ENCODE measurements at regions not wholly inside any gene's neighbourhood (a gene's known extent, or its start where the extent isn't known, plus 50 kb on each side); places are given as distances from the start of the nearest gene placed in this dataset.

DNA sequence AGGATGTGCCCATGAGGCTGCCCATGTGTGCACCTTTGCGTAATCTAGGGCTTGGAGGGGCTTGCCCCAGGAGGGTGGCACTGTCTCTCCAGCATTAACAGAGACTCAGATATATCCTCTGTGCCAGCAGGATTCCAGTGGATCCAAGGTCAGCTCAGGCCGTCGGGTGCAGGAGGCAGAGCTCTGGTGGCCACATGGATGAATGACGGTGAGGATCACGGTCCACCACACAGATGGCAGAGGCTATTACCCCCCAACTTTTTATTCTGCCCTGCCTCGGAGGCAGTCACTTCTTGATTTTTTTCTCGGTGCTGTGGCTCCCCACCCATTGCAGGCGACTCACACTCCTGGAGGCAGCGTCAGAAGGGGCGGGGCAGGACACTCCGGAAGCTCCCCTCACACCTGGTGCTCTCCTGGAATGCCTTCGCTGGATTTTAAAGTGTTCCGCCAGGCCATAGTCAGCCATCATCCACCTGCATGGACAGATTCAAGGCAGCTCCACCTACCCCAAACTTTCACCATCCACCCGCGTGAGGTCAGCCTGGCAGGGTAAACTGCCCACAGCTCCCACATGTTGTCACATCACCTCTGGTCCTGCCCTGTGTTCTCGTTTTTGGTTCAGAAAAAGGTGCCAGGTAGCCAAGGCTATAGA is 602.9 kb upstream of the RAB6C start:
- WGBS (ENCODE audit: insufficient coverage) = 74% methylated on average over 8 of the region's 16 CpGs
- CTCF ChIA-PET = no interaction called here
- no peak overlapping the region for H3K4me3 ChIP-seq (ENCODE audit: control insufficient read depth in 1 of 7, extremely low read depth in 1 of 7, insufficient read depth in 4 of 7, low read depth in 2 of 7, low read length in 6 of 7)
- H3K27me3 ChIP-seq (replicated peaks in 2 of 5; ENCODE audit: control insufficient read depth in 4 of 5, insufficient read depth in 5 of 5, low read length in 4 of 5) = no peaks in the 10 kb centered on the region
- no peaks in the 10 kb centered on the region for H3K36me3 ChIP-seq (ENCODE audit: control insufficient read depth in 4 of 4, insufficient read depth in 4 of 4, low read length in 3 of 4)
- H3K4me1 ChIP-seq (ENCODE audit: control extremely low read depth in 1 of 4, control insufficient read depth in 4 of 4, insufficient read depth in 4 of 4, low read length in 3 of 4) = no peaks in the 10 kb centered on the region
- peaks cover 0 to 2% (median 0%) of the 10 kb centered on the region in 5 experiments for H3K9me3 ChIP-seq (ENCODE audit: control extremely low read depth in 1 of 5, control insufficient read depth in 4 of 5, insufficient read depth in 2 of 5, low read depth in 1 of 5, low read length in 4 of 5)
- POLR2A ChIA-PET = no interaction called here
- H3K27ac ChIP-seq (ENCODE audit: insufficient read depth in 1 of 2, low read depth in 1 of 2, low read length in 2 of 2, poor library complexity in 1 of 2, severe bottlenecking in 2 of 2) = no peak overlapping the region
- no peak for DNase-seq

DNA sequence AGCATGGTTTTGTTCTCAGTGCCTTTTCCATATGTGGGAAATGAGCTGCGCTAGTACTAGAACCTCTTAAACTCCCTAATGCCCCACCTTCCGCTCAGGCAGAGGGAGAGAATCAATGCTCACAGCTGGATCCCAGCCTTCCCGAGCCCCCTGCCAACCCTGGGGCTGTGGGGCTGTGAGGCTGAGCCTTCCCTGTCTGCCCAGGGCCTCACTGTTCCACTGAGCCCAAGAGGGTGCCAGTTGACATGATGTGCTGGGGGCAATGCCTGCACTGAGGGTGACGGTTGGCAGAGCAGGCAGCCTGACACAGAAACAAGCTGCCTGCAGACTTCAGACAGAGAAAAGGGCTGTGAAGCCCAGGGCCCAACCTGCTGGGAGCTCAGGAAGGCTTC is 602.4 kb upstream of the RAB6C start:
- no peaks in the 10 kb centered on the region for H3K36me3 ChIP-seq (ENCODE audit: control insufficient read depth in 4 of 4, insufficient read depth in 4 of 4, low read length in 3 of 4)
- DNase-seq = no peak
- H3K4me3 ChIP-seq (ENCODE audit: control insufficient read depth in 1 of 7, extremely low read depth in 1 of 7, insufficient read depth in 4 of 7, low read depth in 2 of 7, low read length in 6 of 7) = no peak overlapping the region
- peaks cover 0 to 5% (median 0%) of the 10 kb centered on the region in 5 experiments for H3K9me3 ChIP-seq (ENCODE audit: control extremely low read depth in 1 of 5, control insufficient read depth in 4 of 5, insufficient read depth in 2 of 5, low read depth in 1 of 5, low read length in 4 of 5)
- no peak overlapping the region for H3K27ac ChIP-seq (ENCODE audit: insufficient read depth in 1 of 2, low read depth in 1 of 2, low read length in 2 of 2, poor library complexity in 1 of 2, severe bottlenecking in 2 of 2)
- WGBS (ENCODE audit: insufficient coverage) = 81% methylated on average over 3 of the region's 4 CpGs
- ChIA-PET POLR2A (no interaction called here), CTCF (no interaction called here)
- no peaks in the 10 kb centered on the region for H3K27me3 ChIP-seq (replicated peaks in 2 of 5; ENCODE audit: control insufficient read depth in 4 of 5, insufficient read depth in 5 of 5, low read length in 4 of 5)
- no peaks in the 10 kb centered on the region for H3K4me1 ChIP-seq (ENCODE audit: control extremely low read depth in 1 of 4, control insufficient read depth in 4 of 4, insufficient read depth in 4 of 4, low read length in 3 of 4)

DNA sequence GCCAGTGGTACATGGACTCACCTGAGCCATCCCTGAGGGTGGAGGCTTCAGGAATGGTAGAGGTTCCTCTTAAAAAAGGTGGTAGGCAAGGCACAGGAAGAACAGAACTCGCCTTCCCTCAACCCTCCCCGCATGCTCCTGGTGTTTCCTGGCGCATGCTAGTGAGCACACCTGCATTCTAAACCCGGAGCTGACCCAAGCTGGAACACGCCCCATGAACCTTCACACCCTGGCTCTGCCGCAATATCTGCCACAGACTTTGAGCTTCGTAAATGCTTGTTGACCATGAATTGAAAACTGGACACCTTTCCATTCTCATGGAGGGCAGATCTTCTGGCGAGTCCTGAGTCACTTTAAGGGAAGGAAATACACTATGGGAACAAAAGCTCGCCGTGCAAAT is 601.3 kb upstream of the RAB6C start:
- ChIA-PET POLR2A (no interaction called here), CTCF (no interaction called here)
- Histone ChIP-seq H3K4me3 (ENCODE audit: control insufficient read depth in 1 of 7, extremely low read depth in 1 of 7, insufficient read depth in 4 of 7, low read depth in 2 of 7, low read length in 6 of 7) (no peak overlapping the region), H3K4me1 (ENCODE audit: control extremely low read depth in 1 of 4, control insufficient read depth in 4 of 4, insufficient read depth in 4 of 4, low read length in 3 of 4) (no peaks in the 10 kb centered on the region), H3K36me3 (ENCODE audit: control insufficient read depth in 4 of 4, insufficient read depth in 4 of 4, low read length in 3 of 4) (no peaks in the 10 kb centered on the region), H3K27ac (ENCODE audit: insufficient read depth in 1 of 2, low read depth in 1 of 2, low read length in 2 of 2, poor library complexity in 1 of 2, severe bottlenecking in 2 of 2) (no peak overlapping the region), H3K9me3 (ENCODE audit: control extremely low read depth in 1 of 5, control insufficient read depth in 4 of 5, insufficient read depth in 2 of 5, low read depth in 1 of 5, low read length in 4 of 5) (peaks cover 0 to 5% (median 0%) of the 10 kb centered on the region in 5 experiments), H3K27me3 (replicated peaks in 2 of 5; ENCODE audit: control insufficient read depth in 4 of 5, insufficient read depth in 5 of 5, low read length in 4 of 5) (no peaks in the 10 kb centered on the region)
- no peak for DNase-seq
- WGBS (ENCODE audit: insufficient coverage) = 94% methylated on average over 10 of the region's 10 CpGs

DNA sequence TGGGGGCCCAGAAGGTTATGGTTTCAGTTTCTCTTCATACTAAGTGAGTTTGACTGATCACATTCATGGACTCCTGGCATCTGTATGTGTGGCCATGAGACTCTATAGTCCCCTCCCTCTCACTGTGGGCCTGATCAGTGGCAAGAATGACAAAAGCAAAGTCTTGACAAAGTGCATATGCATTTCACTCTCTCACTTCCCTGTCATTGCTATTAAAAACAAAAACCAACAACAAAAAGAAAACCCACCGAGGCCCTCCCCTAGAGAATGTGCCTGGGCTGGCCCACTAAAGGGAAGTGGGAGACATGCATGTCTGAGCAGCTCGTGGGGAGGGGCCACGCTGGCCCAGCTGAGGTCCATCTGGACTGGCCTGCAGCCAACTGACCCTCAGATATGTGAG is 600.1 kb upstream of the RAB6C start:
- Histone ChIP-seq H3K4me3 (ENCODE audit: control insufficient read depth in 1 of 7, extremely low read depth in 1 of 7, insufficient read depth in 4 of 7, low read depth in 2 of 7, low read length in 6 of 7) (no peak overlapping the region), H3K4me1 (ENCODE audit: control extremely low read depth in 1 of 4, control insufficient read depth in 4 of 4, insufficient read depth in 4 of 4, low read length in 3 of 4) (no peaks in the 10 kb centered on the region), H3K36me3 (ENCODE audit: control insufficient read depth in 4 of 4, insufficient read depth in 4 of 4, low read length in 3 of 4) (no peaks in the 10 kb centered on the region), H3K27ac (ENCODE audit: insufficient read depth in 1 of 2, low read depth in 1 of 2, low read length in 2 of 2, poor library complexity in 1 of 2, severe bottlenecking in 2 of 2) (no peak overlapping the region), H3K27me3 (replicated peaks in 2 of 5; ENCODE audit: control insufficient read depth in 4 of 5, insufficient read depth in 5 of 5, low read length in 4 of 5) (no peaks in the 10 kb centered on the region), H3K9me3 (ENCODE audit: control extremely low read depth in 1 of 5, control insufficient read depth in 4 of 5, insufficient read depth in 2 of 5, low read depth in 1 of 5, low read length in 4 of 5) (peaks cover 0 to 5% (median 0%) of the 10 kb centered on the region in 5 experiments)
- DNase-seq = no peak
- 78% methylated on average over 2 of the region's 3 CpGs for WGBS (ENCODE audit: insufficient coverage)
- ChIA-PET CTCF (no interaction called here), POLR2A (no interaction called here)

DNA sequence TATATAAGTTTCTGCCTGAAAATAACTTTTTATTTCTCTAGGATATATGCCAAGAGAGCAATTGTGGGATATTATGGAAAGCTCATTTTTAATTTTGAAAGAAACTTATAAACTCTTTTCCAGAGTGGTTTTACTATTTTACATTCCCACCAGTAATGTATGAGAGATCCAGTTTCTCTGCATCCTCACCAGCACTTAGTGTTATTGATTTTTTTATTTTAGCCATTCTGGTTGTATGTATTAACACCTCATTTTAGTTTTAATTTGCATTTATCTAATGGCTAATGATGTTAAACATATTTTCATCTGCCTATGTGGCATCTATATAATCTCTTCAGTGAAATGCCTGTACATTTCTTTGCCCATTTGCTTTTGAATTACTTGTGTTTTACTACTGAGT is 597.7 kb upstream of the RAB6C start:
- DNase-seq = no peak
- no peak overlapping the region for H3K27ac ChIP-seq (ENCODE audit: insufficient read depth in 1 of 2, low read depth in 1 of 2, low read length in 2 of 2, poor library complexity in 1 of 2, severe bottlenecking in 2 of 2)
- no peaks in the 10 kb centered on the region for H3K4me1 ChIP-seq (ENCODE audit: control extremely low read depth in 1 of 4, control insufficient read depth in 4 of 4, insufficient read depth in 4 of 4, low read length in 3 of 4)
- ChIA-PET CTCF (no interaction called here), POLR2A (no interaction called here)
- H3K4me3 ChIP-seq (ENCODE audit: control insufficient read depth in 1 of 7, extremely low read depth in 1 of 7, insufficient read depth in 4 of 7, low read depth in 2 of 7, low read length in 6 of 7) = no peak overlapping the region
- no peaks in the 10 kb centered on the region for H3K27me3 ChIP-seq (replicated peaks in 2 of 5; ENCODE audit: control insufficient read depth in 4 of 5, insufficient read depth in 5 of 5, low read length in 4 of 5)
- H3K36me3 ChIP-seq (ENCODE audit: control insufficient read depth in 4 of 4, insufficient read depth in 4 of 4, low read length in 3 of 4) = no peaks in the 10 kb centered on the region
- peaks cover 0 to 5% (median 0%) of the 10 kb centered on the region in 5 experiments for H3K9me3 ChIP-seq (ENCODE audit: control extremely low read depth in 1 of 5, control insufficient read depth in 4 of 5, insufficient read depth in 2 of 5, low read depth in 1 of 5, low read length in 4 of 5)

DNA sequence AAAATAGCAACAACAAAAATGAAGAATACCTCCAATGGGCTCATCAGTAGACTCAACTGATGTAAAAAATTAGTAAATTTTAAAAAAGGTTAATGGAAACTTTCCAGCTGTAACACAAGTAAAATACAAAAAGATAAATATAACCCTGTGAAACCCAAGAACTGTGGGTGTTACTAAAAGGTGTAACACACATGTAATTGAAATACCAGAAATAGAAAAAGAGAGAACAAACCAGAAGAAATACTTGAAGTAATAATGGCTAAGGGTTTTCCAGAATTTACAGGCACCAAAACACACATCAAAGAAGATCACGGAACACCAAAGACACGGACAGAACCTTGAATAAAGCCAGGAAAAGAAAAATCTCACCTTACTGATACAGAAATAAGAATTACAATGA is 590.6 kb upstream of the RAB6C start:
- Histone ChIP-seq H3K27me3 (replicated peaks in 2 of 5; ENCODE audit: control insufficient read depth in 4 of 5, insufficient read depth in 5 of 5, low read length in 4 of 5) (peaks cover 0 to 2% (median 0%) of the 10 kb centered on the region in 5 experiments), H3K27ac (ENCODE audit: insufficient read depth in 1 of 2, low read depth in 1 of 2, low read length in 2 of 2, poor library complexity in 1 of 2, severe bottlenecking in 2 of 2) (no peak overlapping the region), H3K9me3 (ENCODE audit: control extremely low read depth in 1 of 5, control insufficient read depth in 4 of 5, insufficient read depth in 2 of 5, low read depth in 1 of 5, low read length in 4 of 5) (no peaks in the 10 kb centered on the region), H3K4me3 (ENCODE audit: control insufficient read depth in 1 of 7, extremely low read depth in 1 of 7, insufficient read depth in 4 of 7, low read depth in 2 of 7, low read length in 6 of 7) (no peak overlapping the region), H3K36me3 (ENCODE audit: control insufficient read depth in 4 of 4, insufficient read depth in 4 of 4, low read length in 3 of 4) (no peaks in the 10 kb centered on the region), H3K4me1 (ENCODE audit: control extremely low read depth in 1 of 4, control insufficient read depth in 4 of 4, insufficient read depth in 4 of 4, low read length in 3 of 4) (no peaks in the 10 kb centered on the region)
- ChIA-PET CTCF (interaction anchor here (1.3 kb wide), 1 partner anchor 103 kb away, joined by 4 read pairs; no protein-coding TSS in a partner anchor), POLR2A (no interaction called here)
- no CpG with 5 or more reads among the region's 2 CpGs for WGBS (ENCODE audit: insufficient coverage)
- no peak for DNase-seq

DNA sequence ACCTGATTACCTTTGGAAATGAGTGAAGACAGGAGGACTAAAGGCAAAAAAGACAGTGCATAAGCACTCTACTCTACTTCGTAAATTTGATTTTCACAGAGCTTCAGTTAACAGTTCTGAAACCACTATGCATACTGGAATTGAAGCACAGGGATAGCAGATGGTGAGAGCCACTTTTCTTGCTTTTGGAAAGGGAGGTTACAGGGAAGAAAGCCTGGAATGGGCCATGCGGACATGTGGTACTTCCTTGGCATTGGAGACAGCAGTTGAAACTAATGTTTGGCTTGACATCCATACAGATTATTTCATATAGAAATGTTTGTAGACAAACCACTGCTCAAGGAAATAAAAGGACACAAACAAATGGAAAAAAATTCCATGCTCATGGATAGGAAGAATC is 585.6 kb upstream of the RAB6C start:
- Histone ChIP-seq H3K27ac (ENCODE audit: insufficient read depth in 1 of 2, low read depth in 1 of 2, low read length in 2 of 2, poor library complexity in 1 of 2, severe bottlenecking in 2 of 2) (no peak overlapping the region), H3K4me3 (ENCODE audit: control insufficient read depth in 1 of 7, extremely low read depth in 1 of 7, insufficient read depth in 4 of 7, low read depth in 2 of 7, low read length in 6 of 7) (no peak overlapping the region), H3K4me1 (ENCODE audit: control extremely low read depth in 1 of 4, control insufficient read depth in 4 of 4, insufficient read depth in 4 of 4, low read length in 3 of 4) (no peaks in the 10 kb centered on the region), H3K9me3 (ENCODE audit: control extremely low read depth in 1 of 5, control insufficient read depth in 4 of 5, insufficient read depth in 2 of 5, low read depth in 1 of 5, low read length in 4 of 5) (no peaks in the 10 kb centered on the region), H3K36me3 (ENCODE audit: control insufficient read depth in 4 of 4, insufficient read depth in 4 of 4, low read length in 3 of 4) (no peaks in the 10 kb centered on the region), H3K27me3 (replicated peaks in 2 of 5; ENCODE audit: control insufficient read depth in 4 of 5, insufficient read depth in 5 of 5, low read length in 4 of 5) (peaks cover 0 to 2% (median 0%) of the 10 kb centered on the region in 5 experiments)
- CTCF ChIA-PET = no interaction called here
- 100% methylated on average over 1 of the region's 2 CpGs for WGBS (ENCODE audit: insufficient coverage)
- no peak for DNase-seq
- POLR2A ChIA-PET = no interaction called here
